Right renal cortex interstitium (tissue), 3 donors: ENCODE measurements at regions not wholly inside any gene's neighbourhood (a gene's known extent, or its start where the extent isn't known, plus 50 kb on each side); places are given as distances from the start of the nearest gene placed in this dataset.

ENCODE experiments used
- DNase-seq, 3 donors: peaks; one replicate each; pipeline ENCODE4 v3.0.0-alpha.2; 2013; ENCODE audit warnings: low read depth in 3 of 3, low spot score in 2 of 3

- no peak for DNase-seq
Observed at GRCh38 chr7:45446195-45446944, 127.8 kb upstream of the ADCY1 start.

- no peak for DNase-seq
Observed at GRCh38 chr7:45447296-45447695, 126.9 kb upstream of the ADCY1 start.

DNA sequence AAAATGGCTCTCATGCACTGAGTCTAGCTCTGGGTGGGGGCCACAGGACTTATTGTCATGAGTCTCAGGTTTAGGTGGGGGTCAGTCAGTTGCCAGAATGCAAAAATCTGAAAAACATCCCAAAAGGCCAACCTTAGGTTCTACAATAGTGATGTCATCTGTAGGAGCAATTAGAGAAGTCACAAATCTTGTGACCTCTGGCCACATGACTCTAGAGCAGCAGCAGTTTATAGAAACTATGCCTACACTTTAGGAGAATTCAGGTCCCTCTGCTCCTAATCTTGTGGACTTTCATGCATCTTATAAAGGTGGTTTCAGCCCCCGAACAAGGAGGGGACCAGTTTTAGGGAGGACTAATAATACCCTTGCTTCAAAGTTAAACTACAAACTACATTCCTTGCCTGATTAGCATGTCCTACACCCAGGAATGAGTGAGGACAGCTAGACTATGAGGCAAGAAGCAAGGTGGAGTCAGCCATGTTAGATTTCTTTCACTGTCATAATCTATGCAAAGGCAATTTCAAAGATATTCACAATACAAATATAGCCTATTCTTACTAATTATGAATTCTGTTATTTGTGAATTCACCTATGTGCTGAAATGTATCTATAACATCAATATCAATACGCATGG is 123.5 kb upstream of the ADCY1 start:
- DNase-seq = no peak

DNA sequence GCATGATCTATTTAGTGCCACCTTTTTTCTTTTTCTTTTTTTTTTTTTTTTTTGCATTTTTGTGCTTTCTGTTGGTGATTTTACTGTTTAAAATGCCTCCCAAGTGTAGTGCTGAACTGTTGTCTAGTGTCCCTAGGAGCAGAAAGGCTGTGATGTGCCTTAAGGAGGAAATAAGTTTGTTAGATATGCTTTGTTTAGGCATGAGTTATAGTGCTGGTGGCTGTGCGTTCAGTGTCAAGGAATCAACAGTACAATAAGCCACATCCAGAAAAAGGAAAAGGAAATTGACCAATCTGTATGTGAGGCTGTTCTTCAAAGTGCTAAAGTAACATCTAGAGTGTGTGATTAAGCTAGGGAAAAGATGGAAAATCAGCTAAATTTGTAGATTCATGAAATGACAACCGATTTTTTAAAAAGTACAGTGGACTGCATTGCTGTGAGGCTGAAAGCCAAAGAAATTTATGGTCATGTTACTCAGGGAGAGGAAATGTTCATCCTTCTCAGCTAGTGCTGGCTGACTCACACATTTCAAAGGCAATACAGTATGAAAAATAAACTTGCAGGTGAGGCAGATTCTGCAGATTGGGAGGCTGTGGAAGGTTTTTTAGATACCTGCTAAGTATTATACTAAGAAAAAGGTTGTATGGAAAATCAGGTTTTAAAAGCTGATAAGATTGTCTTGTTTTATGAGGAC is 122.7 kb upstream of the ADCY1 start:
- DNase-seq = no peak

- no peak for DNase-seq
Observed at GRCh38 chr7:45454771-45455170, 119.4 kb upstream of the ADCY1 start.

DNA sequence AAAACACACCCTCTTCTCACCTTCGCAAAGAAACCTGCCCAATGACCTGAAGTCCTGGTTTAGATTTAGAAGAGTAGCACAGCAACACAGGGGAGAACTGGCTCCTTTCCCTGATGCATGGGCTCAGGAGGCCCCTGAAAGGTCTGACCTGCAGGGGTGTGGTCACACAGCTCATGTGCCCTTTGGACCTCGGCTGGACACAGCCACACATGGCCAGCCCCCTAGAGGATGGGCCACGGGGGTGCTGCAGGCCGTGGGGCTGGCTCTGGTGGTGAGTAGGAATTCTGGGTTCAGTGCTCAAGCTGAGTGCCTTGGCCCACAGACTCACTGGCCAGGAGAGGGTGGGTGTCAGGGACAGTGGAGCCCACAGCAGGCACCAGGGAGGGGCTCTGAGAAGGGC is 118.5 kb upstream of the ADCY1 start:
- no peak for DNase-seq

DNA sequence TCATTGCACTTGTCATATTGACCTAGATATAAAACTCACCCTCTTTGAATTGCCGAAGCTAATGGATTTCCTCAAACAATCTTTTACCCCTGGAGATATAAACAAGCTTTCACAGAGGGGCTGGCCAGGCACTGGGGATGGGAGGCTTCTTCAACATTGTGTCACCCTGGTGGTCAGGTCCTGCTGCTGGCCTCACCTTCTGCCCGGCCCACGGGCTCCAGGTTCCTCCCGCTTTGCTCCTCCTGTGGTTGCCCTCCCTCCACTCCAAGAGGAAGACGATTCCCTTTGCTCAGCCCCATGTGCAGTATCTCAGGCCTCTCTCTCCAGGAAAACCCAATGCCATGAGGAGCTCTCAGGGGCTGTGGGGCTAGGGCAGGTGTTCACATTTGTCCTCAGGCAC is 118.1 kb upstream of the ADCY1 start:
- DNase-seq = no peak

- DNase-seq = no peak
Observed at GRCh38 chr7:45456747-45457524, 117.2 kb upstream of the ADCY1 start.

DNA sequence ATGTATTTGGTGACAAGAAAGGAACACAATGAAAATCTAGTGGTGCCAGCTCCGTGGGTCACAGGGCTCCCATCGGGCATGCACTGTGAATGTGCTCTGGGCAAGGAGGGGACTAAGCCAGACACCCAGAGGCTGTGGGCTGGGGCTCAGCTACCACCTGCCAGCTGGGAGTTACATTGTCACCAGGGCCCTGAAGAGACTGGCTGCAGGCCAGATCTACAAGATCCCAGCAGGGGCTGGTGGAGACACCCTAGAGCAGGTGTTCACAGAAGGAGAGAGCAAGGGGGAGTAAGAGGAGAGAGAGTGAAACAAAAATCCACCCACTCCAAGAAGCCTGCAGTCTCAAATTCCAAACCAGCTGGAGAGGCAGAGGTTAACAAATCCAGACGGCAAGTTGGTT is 116.6 kb upstream of the ADCY1 start:
- no peak for DNase-seq

DNA sequence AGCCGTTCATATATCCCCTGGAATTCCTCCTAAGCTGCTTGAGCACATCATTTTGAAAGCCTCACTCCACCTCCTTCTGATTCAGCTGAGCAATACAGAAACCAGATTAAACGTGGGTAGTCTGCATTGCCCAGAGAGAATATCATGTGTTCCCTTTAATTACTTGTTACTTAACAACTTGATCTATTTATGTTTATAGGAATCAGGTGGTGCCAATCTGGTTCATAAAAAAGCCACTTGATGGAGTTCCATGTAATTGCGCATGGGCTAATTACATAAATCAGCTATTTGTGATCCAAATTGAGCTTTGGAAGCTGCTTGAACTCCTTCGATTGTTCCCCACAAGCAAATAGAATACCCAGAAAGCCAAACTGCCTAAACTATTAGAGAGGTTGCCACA is 114.7 kb upstream of the ADCY1 start:
- no peak for DNase-seq

- DNase-seq = no peak
Observed at GRCh38 chr7:45460379-45460778, 113.8 kb upstream of the ADCY1 start.

DNA sequence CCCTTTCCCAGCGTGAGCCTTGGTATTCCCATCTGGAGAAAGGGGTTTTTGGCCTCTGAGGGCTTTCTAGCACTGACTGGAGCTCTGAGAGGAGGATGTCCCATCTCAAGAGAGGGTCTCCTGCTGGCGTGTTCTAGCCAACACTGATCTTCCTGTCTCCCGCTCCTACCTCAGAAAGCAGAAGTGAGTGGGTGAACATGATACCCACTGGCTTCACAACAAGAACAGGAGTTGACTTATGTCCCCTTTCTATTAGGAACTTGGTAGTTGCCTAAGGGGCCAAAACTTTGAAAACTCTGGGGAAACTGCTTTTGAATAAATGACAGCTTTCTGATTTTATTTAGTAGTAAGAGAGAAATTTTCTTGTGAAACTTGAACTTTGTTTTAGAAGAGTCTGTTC is 113.1 kb upstream of the ADCY1 start:
- no peak for DNase-seq

- no peak for DNase-seq
Observed at GRCh38 chr7:45469103-45469502, 105.1 kb upstream of the ADCY1 start.

GRCh38 chr7:45470031-45470430 is 104.1 kb upstream of the ADCY1 start:
- DNase-seq = no peak

DNA sequence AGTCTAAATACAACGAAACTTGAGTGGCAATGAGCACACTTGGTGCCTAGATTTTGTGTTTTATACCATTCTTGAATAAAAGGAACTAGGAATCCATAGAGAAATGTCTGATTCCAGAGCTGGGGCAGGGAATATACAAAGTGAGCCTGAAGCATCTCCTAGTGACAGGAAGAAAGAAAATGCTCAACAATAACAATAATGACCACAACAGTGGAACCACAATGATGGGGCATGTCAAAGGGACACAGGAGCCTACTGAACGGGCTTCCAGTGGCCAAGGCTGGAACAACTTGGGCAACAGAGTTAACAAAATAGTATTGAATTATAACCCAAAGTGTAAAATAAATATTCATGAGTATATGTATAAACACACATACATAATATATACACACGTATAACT is 94.4 kb upstream of the ADCY1 start:
- no peak for DNase-seq

DNA sequence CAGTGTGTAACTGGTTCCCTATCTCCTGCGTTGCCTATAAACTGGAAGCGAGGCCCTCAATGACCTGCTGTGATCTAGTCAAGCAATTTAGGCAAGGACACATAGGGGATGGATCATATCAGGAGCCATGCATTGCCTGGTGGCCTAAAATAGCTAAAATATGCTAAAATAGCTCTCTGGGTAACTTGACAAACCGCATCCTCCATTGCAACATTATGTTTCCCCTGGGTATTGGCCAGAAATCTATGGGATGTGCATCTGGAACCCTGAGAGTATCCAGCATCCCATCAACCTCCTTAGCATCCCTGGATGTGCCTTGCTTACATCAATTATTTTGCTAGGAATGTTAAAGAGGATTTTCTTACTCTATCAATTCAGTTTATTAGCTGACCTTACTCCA is 91.7 kb upstream of the ADCY1 start:
- no peak for DNase-seq

- no peak for DNase-seq
Observed at GRCh38 chr7:45484094-45484493, 90.1 kb upstream of the ADCY1 start.

GRCh38 chr7:45486575-45486974 is 87.6 kb upstream of the ADCY1 start:
- no peak for DNase-seq

DNA sequence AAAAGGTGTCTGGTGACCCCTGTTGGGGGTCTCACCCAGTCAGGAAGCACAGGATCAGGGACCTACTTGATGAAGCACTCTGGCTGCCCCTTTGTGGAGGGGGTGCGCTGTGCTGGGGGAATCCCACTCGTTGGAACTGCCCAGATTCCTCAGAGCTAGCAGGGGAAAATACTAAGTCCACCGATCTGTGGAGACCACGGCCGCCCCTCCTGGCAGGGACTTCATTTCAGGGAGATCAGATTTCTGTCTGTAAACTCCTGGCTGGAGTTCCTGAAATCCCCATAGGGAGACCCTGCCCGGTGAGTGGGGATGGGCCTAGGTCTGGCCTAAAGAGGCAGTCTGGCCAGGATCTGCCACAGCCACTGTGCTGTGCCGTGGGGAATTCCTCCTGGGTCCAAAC is 79.3 kb upstream of the ADCY1 start:
- no peak for DNase-seq

- no peak for DNase-seq
Observed at GRCh38 chr7:45495618-45496017, 78.5 kb upstream of the ADCY1 start.

- DNase-seq = no peak
Observed at GRCh38 chr7:45500257-45500656, 73.9 kb upstream of the ADCY1 start.
